ENCODE measurements at regions not wholly inside any gene's neighbourhood (a gene's known extent, or its start where the extent isn't known, plus 50 kb on each side); places are given as distances from the start of the nearest gene placed in this dataset.

DNA sequence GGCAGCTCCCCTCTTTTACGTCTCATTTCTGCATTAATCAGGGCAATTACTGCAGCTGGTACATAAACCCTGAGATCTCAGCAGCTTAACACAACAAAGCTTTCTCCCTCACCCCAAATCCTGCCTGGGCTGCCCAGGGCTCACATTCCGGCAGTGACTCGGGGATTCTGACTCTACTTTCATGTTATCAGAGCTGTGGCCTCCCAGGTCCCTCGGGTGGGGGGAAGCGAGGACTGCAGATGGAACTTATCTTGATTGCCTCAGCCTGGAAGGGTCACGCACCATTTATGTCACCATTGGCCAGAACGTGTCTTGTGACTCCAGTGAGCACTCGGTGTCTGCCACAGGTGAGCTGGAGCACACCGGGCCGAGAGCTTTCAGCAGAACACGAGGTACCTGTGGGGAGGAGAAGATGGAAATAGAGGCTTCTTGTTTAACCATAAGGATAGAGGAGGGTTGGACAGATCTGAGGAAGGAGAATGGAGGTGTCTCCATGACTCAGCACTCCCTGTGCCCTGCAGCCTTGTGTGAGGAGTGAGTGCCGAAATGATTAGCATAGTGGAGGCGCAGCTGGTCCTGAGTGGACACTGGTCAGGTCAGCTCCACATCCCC is 88.5 kb upstream of the EXOC2 start:
- TF ChIP-seq, protein P1, sequence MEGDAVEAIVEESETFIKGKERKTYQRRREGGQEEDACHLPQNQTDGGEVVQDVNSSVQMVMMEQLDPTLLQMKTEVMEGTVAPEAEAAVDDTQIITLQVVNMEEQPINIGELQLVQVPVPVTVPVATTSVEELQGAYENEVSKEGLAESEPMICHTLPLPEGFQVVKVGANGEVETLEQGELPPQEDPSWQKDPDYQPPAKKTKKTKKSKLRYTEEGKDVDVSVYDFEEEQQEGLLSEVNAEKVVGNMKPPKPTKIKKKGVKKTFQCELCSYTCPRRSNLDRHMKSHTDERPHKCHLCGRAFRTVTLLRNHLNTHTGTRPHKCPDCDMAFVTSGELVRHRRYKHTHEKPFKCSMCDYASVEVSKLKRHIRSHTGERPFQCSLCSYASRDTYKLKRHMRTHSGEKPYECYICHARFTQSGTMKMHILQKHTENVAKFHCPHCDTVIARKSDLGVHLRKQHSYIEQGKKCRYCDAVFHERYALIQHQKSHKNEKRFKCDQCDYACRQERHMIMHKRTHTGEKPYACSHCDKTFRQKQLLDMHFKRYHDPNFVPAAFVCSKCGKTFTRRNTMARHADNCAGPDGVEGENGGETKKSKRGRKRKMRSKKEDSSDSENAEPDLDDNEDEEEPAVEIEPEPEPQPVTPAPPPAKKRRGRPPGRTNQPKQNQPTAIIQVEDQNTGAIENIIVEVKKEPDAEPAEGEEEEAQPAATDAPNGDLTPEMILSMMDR (IDR thresholded peaks at IDR 0.05; ENCODE audit: low read depth, low read length), result no peak
- TF ChIP-seq EZH2phosphoT487 (IDR thresholded peaks at IDR 0.05; ENCODE audit: low read depth), result no peak
